Endothelial cell of umbilical vein (primary cell): ENCODE measurements at regions not wholly inside any gene's neighbourhood (a gene's known extent, or its start where the extent isn't known, plus 50 kb on each side); places are given as distances from the start of the nearest gene placed in this dataset.

Source experiments
- BruUV-seq: library from RNA; stranded (reverse); fragments of 400-500 nt; replicated peaks from 2 replicates; lab custom pipeline; 2021; lab: Mats Ljungman, UMichigan
- CTCF ChIA-PET: fragments of 300-600, 350-600 bp; sonication (Branson Sonifier 250); formaldehyde crosslinking; loops from one replicate; lab custom pipeline; 2021; ENCODE audit warnings: antibody characterized with exemption, inconsistent platforms; lab: Charles Lee
- POLR2A ChIA-PET: fragments of 300-600, 350-600 bp; sonication (Branson Sonifier 250); formaldehyde crosslinking; loops from one replicate; lab custom pipeline; 2021; ENCODE audit warnings: antibody characterized with exemption, inconsistent platforms; lab: Charles Lee
- DNase-seq: peaks from one replicate; pipeline ENCODE4 v3.0.0-alpha.2; 2011; ENCODE audit warnings: low read depth, low spot score
- FAIRE-seq: peaks from 2 replicates; lab custom pipeline; 2011; peaks lifted over from hg19 to GRCh38; lab: Jason Lieb, UNC
- H2AFZ ChIP-seq: 2 replicates; pipeline ENCODE4 v1.6.0; 2012; ENCODE audit warnings: low read depth, low read length, control low read depth, inconsistent platforms
- H3K27ac ChIP-seq: 2 replicates; pipeline ENCODE4 v1.5.1; 2011; ENCODE audit warnings: low read depth, mild to moderate bottlenecking, control low read depth, low read length, moderate library complexity; ENCODE audit not compliant: insufficient read depth
- H3K27me3 ChIP-seq, 2 experiments: 2 replicates each; pipeline versions ENCODE4 v1.6.0 to v1.6.1; 2011; ENCODE audit warnings: low read length in 2 of 2, mixed read lengths in 1 of 2; ENCODE audit not compliant: control insufficient read depth in 2 of 2, insufficient read depth in 2 of 2
- H3K36me3 ChIP-seq, 2 experiments: 2 replicates in 1 of 2; 3 replicates in 1 of 2; pipeline ENCODE4 v1.5.1; 2011; ENCODE audit warnings: low read length in 2 of 2, mild to moderate bottlenecking in 1 of 2, moderate library complexity in 1 of 2; ENCODE audit not compliant: control insufficient read depth in 2 of 2, insufficient read depth in 2 of 2; ENCODE audit errors: extremely low read depth in 1 of 2
- H3K4me1 ChIP-seq: 3 replicates; pipeline ENCODE4 v1.5.1; 2011; ENCODE audit warnings: mild to moderate bottlenecking, low read length; ENCODE audit not compliant: control insufficient read depth, insufficient read depth; ENCODE audit errors: extremely low read depth
- H3K4me2 ChIP-seq: 2 replicates; pipeline ENCODE4 v1.6.1; 2011; ENCODE audit warnings: low read length, control low read depth, mixed read lengths; ENCODE audit not compliant: insufficient read depth
- H3K4me3 ChIP-seq, 3 experiments: fragments of 200-600 bp in 1 of 3; sonication (generic), shearing (Covaris generic) in 1 of 3; replicated peaks in 1 of 3; 2 replicates each; pipeline ENCODE4 v1.5.1; 2011 to 2016; ENCODE audit warnings: control low read depth in 3 of 3, low read length in 3 of 3, mild to moderate bottlenecking in 2 of 3, inconsistent platforms in 1 of 3, low read depth in 1 of 3, moderate library complexity in 1 of 3; ENCODE audit not compliant: insufficient read depth in 1 of 3
- H3K79me2 ChIP-seq: 2 replicates; pipeline ENCODE4 v1.6.0; 2012; ENCODE audit warnings: low read length, inconsistent platforms; ENCODE audit not compliant: control insufficient read depth, insufficient read depth
- H3K9ac ChIP-seq: replicated peaks from 2 replicates; pipeline ENCODE3; 2011; ENCODE audit warnings: low read length, control low read depth; ENCODE audit not compliant: insufficient read depth; ENCODE audit errors: extremely low read depth
- H3K9me1 ChIP-seq: replicated peaks from 3 replicates; pipeline ENCODE4 v1.6.0; 2011; ENCODE audit warnings: mild to moderate bottlenecking, low read length; ENCODE audit not compliant: control insufficient read depth, insufficient read depth; ENCODE audit errors: extremely low read depth
- H3K9me3 ChIP-seq: replicated peaks from 2 replicates; pipeline ENCODE4 v1.5.1; 2012; ENCODE audit warnings: low read length, inconsistent platforms; ENCODE audit not compliant: control insufficient read depth, insufficient read depth
- H4K20me1 ChIP-seq: replicated peaks from 2 replicates; pipeline ENCODE3; 2011; ENCODE audit warnings: mild to moderate bottlenecking, low read length; ENCODE audit not compliant: control insufficient read depth, insufficient read depth; ENCODE audit errors: extremely low read depth
- EZH2 ChIP-seq: IDR thresholded peaks from 2 replicates; pipeline ENCODE4 v1.6.1; 2012; ENCODE audit warnings: borderline replicate concordance, low read depth, mild to moderate bottlenecking, moderate library complexity, low read length, inconsistent platforms; ENCODE audit not compliant: severe bottlenecking
- FOS ChIP-seq: IDR thresholded peaks from 2 replicates; pipeline ENCODE4 v1.6.1; 2011; ENCODE audit warnings: mild to moderate bottlenecking, low read length, moderate library complexity, borderline replicate concordance; ENCODE audit not compliant: insufficient read depth
- GATA2 ChIP-seq: IDR thresholded peaks from 2 replicates; pipeline ENCODE4 v1.7.0; 2011; ENCODE audit warnings: low read depth, mild to moderate bottlenecking, moderate library complexity, mixed read lengths, low read length; ENCODE audit not compliant: insufficient read length, insufficient read depth
- JUN ChIP-seq: IDR thresholded peaks from 2 replicates; pipeline ENCODE4 v1.6.1; 2011; ENCODE audit warnings: borderline replicate concordance, low read depth; ENCODE audit not compliant: insufficient read length, insufficient read depth
- MYC ChIP-seq: IDR thresholded peaks from one replicate; pipeline ENCODE4 v1.6.1; 2011; ENCODE audit warnings: mild to moderate bottlenecking, low read depth, low read length
- POLR2A ChIP-seq: IDR thresholded peaks from 2 replicates; pipeline ENCODE4 v1.6.1; 2012; ENCODE audit warnings: low read depth, mild to moderate bottlenecking, control low read depth, low read length
- POLR2AphosphoS5 ChIP-seq: IDR thresholded peaks from 2 replicates; pipeline ENCODE4 v1.6.1; 2012; ENCODE audit warnings: low read depth, mild to moderate bottlenecking, control low read depth, low read length, moderate library complexity; ENCODE audit not compliant: insufficient read depth
- dilution Hi-C: fragments of 300-500 bp; cut with MboI; formaldehyde crosslinking; loops from one replicate; pipeline ENCODE4 v1.15.0; 2019; ENCODE audit warnings: low sequenced_read_pairs; ENCODE audit not compliant: extremely low pct_ligation_motif_present
- intact Hi-C: fragments of 100-400 bp; cut with micrococcal nuclease; formaldehyde crosslinking; loops from one replicate; pipeline ENCODE4 v1.10.0; 2022
- TF ChIP-seq, protein P1 (sequence below): IDR thresholded peaks from 2 replicates; pipeline ENCODE4 v1.6.1; 2011; ENCODE audit not compliant: insufficient read depth, insufficient read length
- TF ChIP-seq, protein P2 (sequence below), 2 donors: IDR thresholded peaks; 1 replicate in 1 of 2; 2 replicates in 1 of 2; pipeline ENCODE4 v1.5.1; 2011; ENCODE audit warnings: low read length in 2 of 2, mild to moderate bottlenecking in 2 of 2, moderate library complexity in 2 of 2, control low read depth in 1 of 2, inconsistent platforms in 1 of 2, low read depth in 1 of 2; ENCODE audit not compliant: insufficient read depth in 1 of 2; ENCODE audit errors: extremely low read depth in 1 of 2

DNA sequence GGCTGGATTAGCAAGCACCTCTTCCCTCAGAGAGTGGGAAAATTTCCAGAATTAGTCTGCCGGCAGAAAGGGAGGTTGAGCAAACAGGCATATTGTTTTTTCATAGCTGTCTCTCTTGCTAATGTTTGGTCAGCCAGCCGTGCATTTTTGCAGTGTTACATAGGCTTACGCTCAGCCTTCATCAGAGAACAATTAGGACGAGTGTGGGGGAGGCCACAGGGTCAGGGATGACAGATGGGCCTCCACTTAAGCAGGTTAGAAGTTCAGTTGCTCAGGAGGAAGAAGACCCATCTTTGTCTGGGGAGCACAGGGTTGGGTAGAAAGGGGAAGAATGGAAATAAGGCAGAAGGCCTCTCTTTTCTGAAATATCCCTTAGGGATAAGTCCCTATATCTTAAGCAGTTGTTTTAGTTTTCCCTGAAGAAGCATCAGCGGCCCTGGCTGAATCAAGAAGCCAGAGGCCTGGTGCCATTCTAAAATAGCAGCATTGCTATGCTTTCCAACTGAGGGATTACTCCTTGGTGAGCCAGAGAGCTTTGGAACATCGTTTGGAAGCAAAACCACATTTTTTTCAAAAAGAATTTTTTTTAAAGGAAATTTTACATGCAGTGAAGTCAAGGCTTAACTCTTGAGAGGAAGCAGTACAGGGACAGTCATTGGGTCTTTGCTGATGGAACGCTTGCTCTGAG lies 118.8 kb downstream of the SMIM20 start:
- no peak overlapping the region for H3K9ac ChIP-seq
- BruUV-seq, result no TSS peak
- H3K4me3 ChIP-seq, result no peak overlapping the region
- no peak for TF ChIP-seq GATA2
- TF ChIP-seq MYC, result no peak
- TF ChIP-seq FOS, result no peak
- no peak for TF ChIP-seq EZH2
- TF ChIP-seq, protein P1, sequence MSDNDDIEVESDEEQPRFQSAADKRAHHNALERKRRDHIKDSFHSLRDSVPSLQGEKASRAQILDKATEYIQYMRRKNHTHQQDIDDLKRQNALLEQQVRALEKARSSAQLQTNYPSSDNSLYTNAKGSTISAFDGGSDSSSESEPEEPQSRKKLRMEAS, result no peak
- no peaks in the 10 kb centered on the region for H3K9me1 ChIP-seq
- POLR2A ChIA-PET, result no interaction called here
- no peaks in the 10 kb centered on the region for H4K20me1 ChIP-seq
- no peak overlapping the region for H3K4me2 ChIP-seq
- intact Hi-C loops (no loop called here), dilution Hi-C loops (no loop called here)
- CTCF ChIA-PET, result no interaction called here
- no peaks in the 10 kb centered on the region for H3K36me3 ChIP-seq
- H3K27ac ChIP-seq, result no peak overlapping the region
- no peak overlapping the region for H2AFZ ChIP-seq
- no peaks in the 10 kb centered on the region for H3K4me1 ChIP-seq
- FAIRE-seq (no peak), DNase-seq (no peak)
- peaks cover 4 to 7% of the 10 kb centered on the region in 2 experiments for H3K27me3 ChIP-seq
- H3K79me2 ChIP-seq, result no peaks in the 10 kb centered on the region
- H3K9me3 ChIP-seq, result no peaks in the 10 kb centered on the region

GRCh38 chr4:26033389-26033788 lies 119.4 kb downstream of the SMIM20 start:
- TF ChIP-seq MYC (no peak), POLR2A (no peak), GATA2 (no peak), EZH2 (no peak), POLR2AphosphoS5 (no peak), JUN (no peak), FOS (no peak)
- TF ChIP-seq, protein P2, sequence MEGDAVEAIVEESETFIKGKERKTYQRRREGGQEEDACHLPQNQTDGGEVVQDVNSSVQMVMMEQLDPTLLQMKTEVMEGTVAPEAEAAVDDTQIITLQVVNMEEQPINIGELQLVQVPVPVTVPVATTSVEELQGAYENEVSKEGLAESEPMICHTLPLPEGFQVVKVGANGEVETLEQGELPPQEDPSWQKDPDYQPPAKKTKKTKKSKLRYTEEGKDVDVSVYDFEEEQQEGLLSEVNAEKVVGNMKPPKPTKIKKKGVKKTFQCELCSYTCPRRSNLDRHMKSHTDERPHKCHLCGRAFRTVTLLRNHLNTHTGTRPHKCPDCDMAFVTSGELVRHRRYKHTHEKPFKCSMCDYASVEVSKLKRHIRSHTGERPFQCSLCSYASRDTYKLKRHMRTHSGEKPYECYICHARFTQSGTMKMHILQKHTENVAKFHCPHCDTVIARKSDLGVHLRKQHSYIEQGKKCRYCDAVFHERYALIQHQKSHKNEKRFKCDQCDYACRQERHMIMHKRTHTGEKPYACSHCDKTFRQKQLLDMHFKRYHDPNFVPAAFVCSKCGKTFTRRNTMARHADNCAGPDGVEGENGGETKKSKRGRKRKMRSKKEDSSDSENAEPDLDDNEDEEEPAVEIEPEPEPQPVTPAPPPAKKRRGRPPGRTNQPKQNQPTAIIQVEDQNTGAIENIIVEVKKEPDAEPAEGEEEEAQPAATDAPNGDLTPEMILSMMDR (IDR thresholded peaks at IDR 0.05; ENCODE audit: extremely low read depth in 1 of 2, insufficient read depth in 1 of 2, low read depth in 1 of 2, low read length in 2 of 2), result no peak
- TF ChIP-seq, protein P1, result no peak
- Histone ChIP-seq H3K9me3 (no peaks in the 10 kb centered on the region), H3K4me3 (no peak overlapping the region), H3K79me2 (no peaks in the 10 kb centered on the region), H3K9me1 (no peaks in the 10 kb centered on the region), H3K27ac (no peak overlapping the region), H4K20me1 (no peaks in the 10 kb centered on the region), H3K9ac (no peak overlapping the region), H3K36me3 (no peaks in the 10 kb centered on the region), H2AFZ (no peak overlapping the region), H3K27me3 (peaks cover 4 to 7% of the 10 kb centered on the region in 2 experiments), H3K4me1 (no peaks in the 10 kb centered on the region), H3K4me2 (no peak overlapping the region)
- CTCF ChIA-PET, result no interaction called here
- no TSS peak for BruUV-seq
- intact Hi-C loops, result no loop called here
- dilution Hi-C loops, result no loop called here
- FAIRE-seq (no peak), DNase-seq (no peak)
- POLR2A ChIA-PET, result no interaction called here
